T1000 (cell line): ENCODE measurements at regions not wholly inside any gene's neighbourhood (a gene's known extent, or its start where the extent isn't known, plus 50 kb on each side); places are given as distances from the start of the nearest gene placed in this dataset.

Source experiments
- DNase-seq: peaks from one replicate; lab custom pipeline; 2025; ENCODE audit warnings: mixed read lengths; lab: John Stamatoyannopoulos, UW

- DNase-seq = no peak
These were observed 211.2 kb upstream of the GPR26 start for GRCh38 chr10:123454987-123455386.

GRCh38 chr10:123455861-123456260 is 210.3 kb upstream of the GPR26 start:
- DNase-seq = no peak

GRCh38 chr10:123458933-123459332 is 207.2 kb upstream of the GPR26 start:
- no peak for DNase-seq

GRCh38 chr10:123459371-123460091 is 206.6 kb upstream of the GPR26 start:
- DNase-seq = no peak

GRCh38 chr10:123462246-123462645 is 203.9 kb upstream of the GPR26 start:
- no peak for DNase-seq

GRCh38 chr10:123462756-123463155 is 203.4 kb upstream of the GPR26 start:
- no peak for DNase-seq

- DNase-seq = no peak
These were observed 203.0 kb upstream of the GPR26 start for GRCh38 chr10:123463181-123463580.

- DNase-seq = no peak
These were observed 202.5 kb upstream of the GPR26 start for GRCh38 chr10:123463698-123464097.

- DNase-seq = no peak
These were observed 201.5 kb upstream of the GPR26 start for GRCh38 chr10:123464430-123465323.

GRCh38 chr10:123470336-123470921 is 195.7 kb upstream of the GPR26 start:
- DNase-seq = no peak

GRCh38 chr10:123471811-123472210 is 194.3 kb upstream of the GPR26 start:
- DNase-seq = no peak

- no peak for DNase-seq
These were observed 193.5 kb upstream of the GPR26 start for GRCh38 chr10:123472606-123473005.

GRCh38 chr10:123474700-123475099 is 191.5 kb upstream of the GPR26 start:
- no peak for DNase-seq

- no peak for DNase-seq
These were observed 190.7 kb upstream of the GPR26 start for GRCh38 chr10:123475466-123475865.

GRCh38 chr10:123478116-123478515 is 188.0 kb upstream of the GPR26 start:
- DNase-seq = no peak

- DNase-seq = no peak
These were observed 186.5 kb upstream of the GPR26 start for GRCh38 chr10:123479640-123480039.

GRCh38 chr10:123480344-123480743 is 185.8 kb upstream of the GPR26 start:
- DNase-seq = no peak

- DNase-seq = no peak
These were observed 185.3 kb upstream of the GPR26 start for GRCh38 chr10:123480845-123481244.

- no peak for DNase-seq
These were observed 181.4 kb upstream of the GPR26 start for GRCh38 chr10:123484722-123485121.

GRCh38 chr10:123485341-123485960 is 180.7 kb upstream of the GPR26 start:
- DNase-seq = no peak

- no peak for DNase-seq
These were observed 177.7 kb upstream of the GPR26 start for GRCh38 chr10:123488436-123488835.

- no peak for DNase-seq
These were observed 174.8 kb upstream of the GPR26 start for GRCh38 chr10:123491364-123491763.
